Vagina (tissue), 2 donors: ENCODE measurements at regions not wholly inside any gene's neighbourhood (a gene's known extent, or its start where the extent isn't known, plus 50 kb on each side); places are given as distances from the start of the nearest gene placed in this dataset.
"Not testable (repeated sequence)": the region's sequence is repeated elsewhere in the genome, so short reads cannot be mapped to it uniquely, and the experiment has no call there.

ENCODE experiments used
- DNase-seq, 2 donors: peaks; one replicate each; pipeline ENCODE4 v3.0.0-alpha.2; 2017; ENCODE audit errors: extremely low spot score in 2 of 2
- H3K27ac ChIP-seq: fragments of 200-600 bp; sonication (generic); one replicate; pipeline ENCODE4 v1.5.1; 2019
- H3K27me3 ChIP-seq: fragments of 200-600 bp; sonication (generic); one replicate; pipeline ENCODE4 v1.5.1; 2019
- H3K36me3 ChIP-seq, 2 donors: fragments of 200-600 bp; sonication (generic); one replicate each; pipeline ENCODE4 v1.5.1; 2017 to 2019
- H3K4me1 ChIP-seq: fragments of 200-600 bp; sonication (generic); one replicate; pipeline ENCODE4 v1.5.1; 2019
- H3K4me3 ChIP-seq, 2 donors: fragments of 200-600 bp; sonication (generic); 1 replicate in 1 of 2; 2 replicates in 1 of 2; pipeline ENCODE4 v1.5.1; 2016 to 2019
- H3K9me3 ChIP-seq: fragments of 200-600 bp; sonication (generic); one replicate; pipeline ENCODE4 v1.5.1; 2019
- POLR2A ChIP-seq, 2 donors: fragments of 450-650 bp; IDR thresholded peaks; one replicate each; pipeline ENCODE4 v1.6.1; 2017; ENCODE audit warnings: antibody characterized with exemption in 2 of 2, mild to moderate bottlenecking in 2 of 2, moderate library complexity in 2 of 2
- POLR2AphosphoS5 ChIP-seq, 2 donors: sonication (generic); formaldehyde crosslinking; IDR thresholded peaks; one replicate each; pipeline ENCODE4 v1.9.0; 2017; ENCODE audit warnings: antibody characterized with exemption in 2 of 2, mild to moderate bottlenecking in 2 of 2, low read depth in 1 of 2; ENCODE audit not compliant: insufficient read depth in 1 of 2
- intact Hi-C: fragments of 100-400 bp; cut with DNase I; formaldehyde crosslinking; loops from one replicate; pipeline ENCODE4 v1.15.1; 2023
- TF ChIP-seq, protein P1 (sequence below), 3 experiments: fragments of 450-650 bp in 2 of 3; fragments of 200-600 bp in 1 of 3; sonication (generic) in 1 of 3; IDR thresholded peaks; one replicate each; pipeline ENCODE4 v1.5.1; 2017 to 2019; ENCODE audit warnings: antibody characterized with exemption in 3 of 3, mild to moderate bottlenecking in 2 of 3, moderate library complexity in 2 of 3

DNA sequence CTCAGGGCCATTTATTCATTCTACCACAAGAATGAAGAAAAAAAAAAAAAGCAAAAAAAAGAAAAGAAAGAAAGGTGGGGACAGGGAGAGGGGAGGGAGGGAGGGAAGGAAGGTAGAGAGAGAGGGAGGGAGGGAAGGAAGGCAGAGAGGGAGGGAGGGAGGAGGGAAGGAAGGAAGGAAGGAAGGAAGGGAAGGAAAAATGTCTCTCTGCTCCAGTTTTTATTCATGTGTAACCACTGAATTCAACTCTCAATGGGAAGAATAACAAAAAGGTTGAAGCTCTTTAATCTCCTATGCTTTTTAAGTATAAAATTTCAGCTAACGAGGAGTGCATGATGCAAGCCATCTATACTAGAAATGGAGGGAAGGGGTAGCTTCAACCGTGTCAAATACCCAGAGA is 287.3 kb downstream of the MREG start:
- no peak overlapping the region for H3K27ac ChIP-seq
- no peaks in the 10 kb centered on the region for H3K4me1 ChIP-seq
- no peaks in the 10 kb centered on the region for H3K27me3 ChIP-seq
- no peaks in the 10 kb centered on the region for H3K36me3 ChIP-seq
- intact Hi-C loops, result no loop called here
- no peaks in the 10 kb centered on the region for H3K9me3 ChIP-seq
- H3K4me3 ChIP-seq, result no peak overlapping the region
- no peak for DNase-seq
- no peak for TF ChIP-seq POLR2AphosphoS5 (IDR thresholded peaks at IDR 0.05; ENCODE audit: insufficient read depth in 1 of 2, low read depth in 1 of 2)
- no peak for TF ChIP-seq POLR2A (IDR thresholded peaks at IDR 0.05)
- TF ChIP-seq, protein P1, sequence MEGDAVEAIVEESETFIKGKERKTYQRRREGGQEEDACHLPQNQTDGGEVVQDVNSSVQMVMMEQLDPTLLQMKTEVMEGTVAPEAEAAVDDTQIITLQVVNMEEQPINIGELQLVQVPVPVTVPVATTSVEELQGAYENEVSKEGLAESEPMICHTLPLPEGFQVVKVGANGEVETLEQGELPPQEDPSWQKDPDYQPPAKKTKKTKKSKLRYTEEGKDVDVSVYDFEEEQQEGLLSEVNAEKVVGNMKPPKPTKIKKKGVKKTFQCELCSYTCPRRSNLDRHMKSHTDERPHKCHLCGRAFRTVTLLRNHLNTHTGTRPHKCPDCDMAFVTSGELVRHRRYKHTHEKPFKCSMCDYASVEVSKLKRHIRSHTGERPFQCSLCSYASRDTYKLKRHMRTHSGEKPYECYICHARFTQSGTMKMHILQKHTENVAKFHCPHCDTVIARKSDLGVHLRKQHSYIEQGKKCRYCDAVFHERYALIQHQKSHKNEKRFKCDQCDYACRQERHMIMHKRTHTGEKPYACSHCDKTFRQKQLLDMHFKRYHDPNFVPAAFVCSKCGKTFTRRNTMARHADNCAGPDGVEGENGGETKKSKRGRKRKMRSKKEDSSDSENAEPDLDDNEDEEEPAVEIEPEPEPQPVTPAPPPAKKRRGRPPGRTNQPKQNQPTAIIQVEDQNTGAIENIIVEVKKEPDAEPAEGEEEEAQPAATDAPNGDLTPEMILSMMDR (IDR thresholded peaks at IDR 0.05), result no peak

DNA sequence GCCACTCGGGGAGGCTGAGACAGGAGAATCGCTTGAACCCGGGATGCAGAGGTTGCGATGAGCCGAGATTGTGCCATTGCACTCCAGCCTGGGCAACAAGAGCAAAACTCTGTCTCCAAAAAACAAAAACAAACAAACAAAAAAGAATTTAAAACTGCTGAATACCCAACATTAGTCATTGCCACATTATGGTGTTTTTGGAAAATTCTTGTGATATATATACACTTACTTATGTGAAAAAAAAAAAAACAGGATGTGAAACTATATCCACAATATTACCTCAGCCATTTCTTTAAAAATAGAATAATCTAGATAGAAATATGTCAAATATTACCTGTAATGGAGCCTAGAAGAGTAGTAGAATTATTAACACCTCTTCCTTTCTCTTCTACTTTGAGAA is 288.3 kb upstream of the FN1 start:
- intact Hi-C loops, result no loop called here
- H3K9me3 ChIP-seq, result no peaks in the 10 kb centered on the region
- no peak overlapping the region for H3K4me3 ChIP-seq
- no peak overlapping the region for H3K27ac ChIP-seq
- H3K4me1 ChIP-seq, result no peaks in the 10 kb centered on the region
- DNase-seq, result no peak
- H3K27me3 ChIP-seq, result no peaks in the 10 kb centered on the region
- TF ChIP-seq POLR2AphosphoS5 (IDR thresholded peaks at IDR 0.05; ENCODE audit: insufficient read depth in 1 of 2, low read depth in 1 of 2) (no peak), POLR2A (IDR thresholded peaks at IDR 0.05) (no peak)
- TF ChIP-seq, protein P1 (IDR thresholded peaks at IDR 0.05), result no peak
- no peaks in the 10 kb centered on the region for H3K36me3 ChIP-seq

DNA sequence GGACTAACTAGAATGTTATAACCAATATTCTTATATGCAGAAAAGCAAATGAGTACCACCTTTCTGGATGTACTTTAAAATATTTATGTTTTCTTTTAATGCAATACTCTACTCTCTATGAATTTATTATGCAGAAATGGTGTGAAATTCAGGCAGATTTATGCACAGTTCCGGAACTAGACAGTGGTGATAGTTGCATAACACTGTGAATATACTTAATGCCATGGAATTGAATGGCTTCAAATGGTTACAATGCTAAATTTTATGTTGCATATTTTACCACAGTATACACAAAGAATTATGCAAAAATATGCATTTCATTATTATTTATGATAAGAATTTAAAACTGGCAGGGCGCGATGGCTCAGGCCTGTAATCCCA is 287.8 kb upstream of the FN1 start:
- Histone ChIP-seq H3K27ac (no peak overlapping the region), H3K36me3 (no peaks in the 10 kb centered on the region)

DNA sequence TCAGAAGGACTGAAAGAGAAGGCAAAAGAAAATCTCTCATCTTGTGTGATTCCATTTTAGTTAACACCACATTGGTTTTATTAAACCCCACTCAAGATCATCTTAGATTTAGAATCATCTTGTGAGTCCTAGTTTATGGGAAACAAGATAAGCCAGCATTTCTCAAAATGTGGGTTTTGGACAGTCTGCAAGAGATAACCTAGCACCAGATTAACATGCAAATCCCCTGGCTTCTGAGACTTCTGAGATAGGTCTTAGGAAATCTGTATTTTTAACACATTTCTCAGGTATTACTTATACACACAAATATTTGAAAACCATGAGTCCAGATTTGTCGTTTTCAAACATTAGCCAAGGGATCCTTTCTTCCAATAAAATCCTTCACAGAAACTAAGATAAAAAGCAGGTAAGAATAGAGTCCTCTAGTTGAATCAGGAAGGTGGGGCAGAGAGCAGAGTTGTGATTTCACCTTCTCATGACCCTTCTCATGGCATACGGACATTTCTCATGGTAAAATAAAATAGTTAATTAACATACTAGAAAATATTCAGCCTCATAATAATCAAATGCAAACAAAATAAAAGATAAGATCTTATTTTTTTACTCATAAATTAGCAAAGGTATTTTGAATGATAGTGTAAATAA is 287.2 kb upstream of the FN1 start:
- Histone ChIP-seq H3K4me3 (no peak overlapping the region), H3K9me3 (no peaks in the 10 kb centered on the region), H3K4me1 (no peaks in the 10 kb centered on the region), H3K27me3 (no peaks in the 10 kb centered on the region), H3K36me3 (no peaks in the 10 kb centered on the region), H3K27ac (no peak overlapping the region)
- intact Hi-C loops, result no loop called here
- TF ChIP-seq, protein P1 (IDR thresholded peaks at IDR 0.05), result no peak
- TF ChIP-seq POLR2A (IDR thresholded peaks at IDR 0.05) (no peak), POLR2AphosphoS5 (IDR thresholded peaks at IDR 0.05; ENCODE audit: insufficient read depth in 1 of 2, low read depth in 1 of 2) (no peak)
- no peak for DNase-seq

More for the DNA sequence above, 287.8 kb upstream of the FN1 start:
- Histone ChIP-seq H3K4me3 (no peak overlapping the region), H3K9me3 (no peaks in the 10 kb centered on the region), H3K4me1 (no peaks in the 10 kb centered on the region), H3K27me3 (no peaks in the 10 kb centered on the region)
- TF ChIP-seq, protein P1 (IDR thresholded peaks at IDR 0.05), result no peak
- TF ChIP-seq POLR2AphosphoS5 (IDR thresholded peaks at IDR 0.05; ENCODE audit: insufficient read depth in 1 of 2, low read depth in 1 of 2) (no peak), POLR2A (IDR thresholded peaks at IDR 0.05) (no peak)
- DNase-seq, result no peak
- intact Hi-C loops, result no loop called here

DNA sequence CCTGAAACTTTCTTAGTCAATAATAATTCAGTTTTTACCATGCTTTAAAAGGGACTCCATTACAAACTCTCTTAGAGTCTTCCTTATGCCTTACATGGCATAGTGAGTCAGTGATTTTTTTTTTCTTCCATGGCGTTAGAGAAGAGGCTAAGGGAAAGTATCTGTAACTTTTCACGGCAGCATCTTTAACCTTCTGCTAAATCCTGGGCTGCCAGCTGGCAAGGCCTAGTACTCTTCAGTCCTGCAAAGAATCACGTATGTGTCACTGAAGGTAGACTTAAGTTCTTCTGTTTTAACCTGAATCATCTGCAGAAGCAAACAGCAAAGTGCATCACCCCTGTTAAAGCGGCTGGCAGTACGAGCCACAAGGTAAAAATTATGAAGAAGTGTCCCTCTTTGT is 286.3 kb upstream of the FN1 start:
- Histone ChIP-seq H3K27me3 (no peaks in the 10 kb centered on the region), H3K4me3 (no peak overlapping the region), H3K4me1 (no peaks in the 10 kb centered on the region), H3K9me3 (no peaks in the 10 kb centered on the region), H3K27ac (no peak overlapping the region), H3K36me3 (no peaks in the 10 kb centered on the region)
- DNase-seq, result no peak
- intact Hi-C loops, result no loop called here
- no peak for TF ChIP-seq POLR2A (IDR thresholded peaks at IDR 0.05)
- TF ChIP-seq POLR2AphosphoS5 (IDR thresholded peaks at IDR 0.05; ENCODE audit: insufficient read depth in 1 of 2, low read depth in 1 of 2), result no peak
- TF ChIP-seq, protein P1 (IDR thresholded peaks at IDR 0.05), result no peak

DNA sequence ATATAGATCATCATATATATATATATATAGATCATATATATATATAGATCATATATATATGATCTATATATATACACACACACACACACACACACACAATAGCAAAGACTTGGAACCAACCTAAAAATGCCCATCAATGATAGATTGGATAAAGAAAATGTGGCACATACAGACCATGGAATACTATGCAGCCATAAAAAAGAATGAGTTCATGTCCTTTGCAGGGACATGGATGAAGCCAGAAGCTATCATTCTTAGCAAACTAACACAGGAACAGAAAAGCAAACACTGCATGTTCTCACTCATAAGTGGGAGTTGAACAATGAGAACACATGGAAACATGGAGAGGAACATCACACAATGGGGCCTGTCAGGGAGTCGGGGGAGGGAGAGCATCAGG is 285.6 kb upstream of the FN1 start:
- H3K27ac ChIP-seq, H3K27me3 ChIP-seq, H3K9me3 ChIP-seq, H3K4me3 ChIP-seq, H3K4me1 ChIP-seq, DNase-seq, intact Hi-C loops, H3K36me3 ChIP-seq: not testable (repeated sequence)
